ENCODE measurements at regions not wholly inside any gene's neighbourhood (a gene's known extent, or its start where the extent isn't known, plus 50 kb on each side); places are given as distances from the start of the nearest gene placed in this dataset.

DNA sequence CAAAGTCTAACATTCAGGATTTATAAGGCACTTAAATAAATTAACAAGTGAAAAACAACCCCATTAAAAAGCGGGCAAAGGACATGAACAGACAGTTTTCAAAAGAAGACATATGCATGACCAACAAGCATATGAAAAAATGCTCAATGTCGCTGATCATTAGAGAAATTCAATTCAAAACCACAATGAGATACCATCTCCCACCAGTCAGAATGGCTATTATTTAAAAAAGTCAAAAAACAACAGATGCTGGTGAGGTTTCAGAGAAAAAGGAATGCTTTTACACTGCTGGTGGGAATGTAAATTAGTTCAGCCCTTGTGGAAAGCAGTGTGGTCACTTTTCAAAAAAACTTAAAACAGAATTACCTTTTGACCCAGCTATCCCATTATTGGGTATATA, 60.7 kb upstream of the BDKRB2 start:
- no peak for DNase-seq

DNA sequence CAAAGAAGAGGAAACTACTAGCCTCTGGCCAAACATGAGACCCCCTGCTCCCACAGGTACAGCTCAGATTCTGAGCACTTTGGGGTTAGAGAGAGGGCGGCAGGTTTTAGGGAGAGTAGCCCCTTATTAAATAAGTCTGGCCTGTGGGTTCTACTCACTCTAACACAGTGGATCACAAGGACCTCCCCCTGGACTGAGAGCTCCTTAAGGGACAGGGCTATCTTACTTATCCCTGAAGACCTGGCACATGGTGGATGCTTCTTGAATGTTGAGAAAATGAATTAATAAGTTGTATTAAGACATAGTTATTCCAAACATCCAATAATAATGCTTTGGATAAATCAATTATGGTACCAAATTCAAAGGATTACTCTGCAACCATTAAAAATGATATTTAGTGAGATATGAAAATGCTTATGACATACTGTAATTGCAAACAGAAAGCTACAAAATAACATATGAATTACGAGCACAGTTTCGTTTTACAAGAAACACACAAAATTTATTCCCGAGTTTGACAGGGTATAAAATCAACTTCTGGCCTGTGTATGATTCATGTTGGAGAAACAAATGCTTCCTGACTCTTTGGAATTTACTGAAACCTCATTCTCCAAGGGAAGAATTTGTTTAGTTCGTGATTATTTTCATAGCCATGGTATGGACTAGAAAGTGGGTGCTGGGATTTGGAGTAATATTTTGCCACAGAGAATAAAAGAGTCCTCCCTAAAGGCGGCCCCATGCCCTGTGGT, 59.3 kb upstream of the BDKRB2 start:
- no peak for DNase-seq

DNA sequence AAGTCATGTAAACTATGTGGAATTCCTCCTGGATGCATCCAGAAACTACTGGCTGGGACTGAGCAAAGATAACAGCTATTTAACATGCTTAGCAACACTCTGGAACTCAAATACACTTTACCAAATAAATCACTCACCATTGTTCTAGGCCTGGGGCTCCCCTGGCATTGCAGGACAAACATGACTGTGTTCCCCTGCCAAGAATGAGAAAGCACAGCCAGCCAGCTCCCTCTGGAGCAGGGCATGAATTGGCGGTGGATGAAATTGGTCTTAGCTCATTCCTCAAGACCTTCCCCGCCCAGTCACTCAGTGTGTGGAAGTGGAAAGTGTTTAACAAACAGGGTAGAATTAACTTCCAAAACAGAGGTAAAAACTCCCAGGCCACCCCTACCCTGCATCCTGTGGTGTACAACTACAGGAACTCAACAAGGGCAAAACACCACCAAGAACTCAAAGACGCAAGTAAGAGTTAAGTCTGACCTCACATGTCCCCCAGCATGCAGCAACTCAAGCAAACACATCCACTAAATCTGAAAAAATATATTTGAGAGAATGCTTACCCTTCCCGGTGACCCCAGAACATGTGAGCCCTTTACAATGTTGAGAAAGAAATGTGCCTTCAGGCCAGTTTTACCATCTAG, 58.4 kb upstream of the BDKRB2 start:
- peak; percentile 53 for DNase-seq

DNA sequence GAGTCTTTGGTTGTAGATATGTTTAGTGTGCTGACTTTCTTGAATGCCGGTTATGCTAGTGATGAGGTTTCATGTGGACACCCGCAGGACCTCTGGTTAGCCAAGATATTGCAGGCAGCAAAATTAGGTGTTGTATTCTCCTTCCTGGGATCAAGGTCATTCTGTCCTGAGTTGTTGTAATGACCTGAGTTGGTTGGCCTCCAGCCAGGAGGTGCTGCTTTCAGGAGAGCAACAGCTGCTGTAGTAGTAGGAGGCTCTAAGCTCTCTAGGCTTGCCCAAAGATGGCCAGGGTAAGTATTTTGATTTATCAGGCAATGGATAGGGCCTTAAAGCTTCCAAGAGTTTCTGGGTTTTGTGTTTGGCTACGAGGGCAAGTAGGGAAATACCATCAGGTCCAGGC, 56.0 kb upstream of the BDKRB2 start:
- no peak for DNase-seq

DNA sequence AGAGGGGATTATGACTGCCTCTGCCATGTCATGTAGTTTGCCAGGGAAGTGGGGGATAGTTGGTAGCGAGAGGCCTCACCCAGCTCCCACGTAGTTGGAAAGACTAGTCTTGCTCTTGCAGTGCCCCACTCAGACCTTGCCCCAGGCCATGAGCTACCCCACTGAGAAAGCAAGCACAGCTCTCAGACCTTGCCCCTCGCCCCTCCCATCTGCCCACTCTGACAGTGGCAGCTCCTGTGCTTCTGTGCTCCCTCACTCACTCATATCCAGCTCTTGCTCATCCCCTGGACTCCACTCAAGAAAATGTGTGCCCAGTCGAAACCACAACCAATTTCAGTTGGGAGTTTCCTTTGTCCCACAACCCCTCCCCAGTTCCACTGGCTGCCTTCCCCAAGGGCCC, 55.5 kb upstream of the BDKRB2 start:
- no peak for DNase-seq

DNA sequence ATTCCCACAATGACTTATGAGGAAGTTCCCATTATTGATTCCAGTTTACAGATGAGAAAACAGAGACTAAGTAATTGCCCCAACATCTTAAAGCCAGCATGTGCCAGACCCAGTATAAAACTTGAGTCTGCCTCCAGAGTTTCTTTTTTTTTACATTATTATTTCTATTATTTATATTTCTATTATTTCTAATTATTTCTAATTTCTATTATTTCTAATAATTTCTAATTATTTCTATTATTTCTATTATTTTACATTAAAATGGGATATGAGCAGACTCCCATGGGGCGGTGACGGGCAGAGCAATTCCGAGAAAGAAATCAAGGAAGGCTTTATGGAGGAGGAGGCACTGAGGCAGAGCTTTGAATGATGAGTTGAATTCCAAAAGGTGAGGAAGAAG, 54.4 kb upstream of the BDKRB2 start:
- DNase-seq, result no peak

- no peak for DNase-seq
Observed at GRCh38 chr14:96151242-96151641, 53.4 kb upstream of the BDKRB2 start.

GRCh38 chr14:96153003-96153402, 51.6 kb upstream of the BDKRB2 start:
- no peak for DNase-seq
